Vagina (tissue), 2 donors: ENCODE measurements at regions not wholly inside any gene's neighbourhood (a gene's known extent, or its start where the extent isn't known, plus 50 kb on each side); places are given as distances from the start of the nearest gene placed in this dataset.

Experiments
- DNase-seq, 2 donors: peaks; one replicate each; pipeline ENCODE4 v3.0.0-alpha.2; 2017; ENCODE audit errors: extremely low spot score in 2 of 2
- H3K27ac ChIP-seq: fragments of 200-600 bp; sonication (generic); one replicate; pipeline ENCODE4 v1.5.1; 2019
- H3K27me3 ChIP-seq: fragments of 200-600 bp; sonication (generic); one replicate; pipeline ENCODE4 v1.5.1; 2019
- H3K36me3 ChIP-seq, 2 donors: fragments of 200-600 bp; sonication (generic); one replicate each; pipeline ENCODE4 v1.5.1; 2017 to 2019
- H3K4me1 ChIP-seq: fragments of 200-600 bp; sonication (generic); one replicate; pipeline ENCODE4 v1.5.1; 2019
- H3K4me3 ChIP-seq, 2 donors: fragments of 200-600 bp; sonication (generic); 1 replicate in 1 of 2; 2 replicates in 1 of 2; pipeline ENCODE4 v1.5.1; 2016 to 2019
- H3K9me3 ChIP-seq: fragments of 200-600 bp; sonication (generic); one replicate; pipeline ENCODE4 v1.5.1; 2019
- POLR2A ChIP-seq, 2 donors: fragments of 450-650 bp; IDR thresholded peaks; one replicate each; pipeline ENCODE4 v1.6.1; 2017; ENCODE audit warnings: antibody characterized with exemption in 2 of 2, mild to moderate bottlenecking in 2 of 2, moderate library complexity in 2 of 2
- POLR2AphosphoS5 ChIP-seq, 2 donors: sonication (generic); formaldehyde crosslinking; IDR thresholded peaks; one replicate each; pipeline ENCODE4 v1.9.0; 2017; ENCODE audit warnings: antibody characterized with exemption in 2 of 2, mild to moderate bottlenecking in 2 of 2, low read depth in 1 of 2; ENCODE audit not compliant: insufficient read depth in 1 of 2
- intact Hi-C: fragments of 100-400 bp; cut with DNase I; formaldehyde crosslinking; loops from one replicate; pipeline ENCODE4 v1.15.1; 2023
- TF ChIP-seq, protein P1 (sequence below), 3 experiments: fragments of 450-650 bp in 2 of 3; fragments of 200-600 bp in 1 of 3; sonication (generic) in 1 of 3; IDR thresholded peaks; one replicate each; pipeline ENCODE4 v1.5.1; 2017 to 2019; ENCODE audit warnings: antibody characterized with exemption in 3 of 3, mild to moderate bottlenecking in 2 of 3, moderate library complexity in 2 of 3

DNA sequence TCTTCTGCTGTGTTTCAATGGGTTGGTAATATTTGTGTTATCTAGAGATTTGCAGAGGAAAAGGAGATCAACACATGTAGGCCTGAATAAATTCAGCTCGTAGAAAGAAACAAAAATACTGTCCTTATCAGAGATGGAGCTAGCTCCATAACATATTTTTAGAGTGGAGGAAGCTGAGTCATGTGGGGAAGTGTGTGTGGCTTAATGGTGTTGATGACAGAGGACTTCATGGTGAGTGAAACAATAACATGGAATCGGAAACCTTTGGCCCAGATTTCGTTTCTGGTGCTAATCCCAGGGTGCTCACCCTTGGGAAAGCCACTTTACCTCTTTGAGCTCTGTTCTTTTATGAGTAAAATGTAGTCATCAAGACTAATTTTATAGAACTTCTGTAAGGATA lies 825.0 kb downstream of the TLR4 start:
- Histone ChIP-seq H3K36me3 (no peaks in the 10 kb centered on the region), H3K4me3 (no peak overlapping the region), H3K9me3 (no peaks in the 10 kb centered on the region), H3K4me1 (no peaks in the 10 kb centered on the region), H3K27me3 (no peaks in the 10 kb centered on the region), H3K27ac (no peak overlapping the region)
- DNase-seq, result no peak
- TF ChIP-seq POLR2AphosphoS5 (IDR thresholded peaks at IDR 0.05; ENCODE audit: insufficient read depth in 1 of 2, low read depth in 1 of 2) (no peak), POLR2A (IDR thresholded peaks at IDR 0.05) (no peak)
- TF ChIP-seq, protein P1, sequence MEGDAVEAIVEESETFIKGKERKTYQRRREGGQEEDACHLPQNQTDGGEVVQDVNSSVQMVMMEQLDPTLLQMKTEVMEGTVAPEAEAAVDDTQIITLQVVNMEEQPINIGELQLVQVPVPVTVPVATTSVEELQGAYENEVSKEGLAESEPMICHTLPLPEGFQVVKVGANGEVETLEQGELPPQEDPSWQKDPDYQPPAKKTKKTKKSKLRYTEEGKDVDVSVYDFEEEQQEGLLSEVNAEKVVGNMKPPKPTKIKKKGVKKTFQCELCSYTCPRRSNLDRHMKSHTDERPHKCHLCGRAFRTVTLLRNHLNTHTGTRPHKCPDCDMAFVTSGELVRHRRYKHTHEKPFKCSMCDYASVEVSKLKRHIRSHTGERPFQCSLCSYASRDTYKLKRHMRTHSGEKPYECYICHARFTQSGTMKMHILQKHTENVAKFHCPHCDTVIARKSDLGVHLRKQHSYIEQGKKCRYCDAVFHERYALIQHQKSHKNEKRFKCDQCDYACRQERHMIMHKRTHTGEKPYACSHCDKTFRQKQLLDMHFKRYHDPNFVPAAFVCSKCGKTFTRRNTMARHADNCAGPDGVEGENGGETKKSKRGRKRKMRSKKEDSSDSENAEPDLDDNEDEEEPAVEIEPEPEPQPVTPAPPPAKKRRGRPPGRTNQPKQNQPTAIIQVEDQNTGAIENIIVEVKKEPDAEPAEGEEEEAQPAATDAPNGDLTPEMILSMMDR (IDR thresholded peaks at IDR 0.05), result no peak
- intact Hi-C loops, result no loop called here

DNA sequence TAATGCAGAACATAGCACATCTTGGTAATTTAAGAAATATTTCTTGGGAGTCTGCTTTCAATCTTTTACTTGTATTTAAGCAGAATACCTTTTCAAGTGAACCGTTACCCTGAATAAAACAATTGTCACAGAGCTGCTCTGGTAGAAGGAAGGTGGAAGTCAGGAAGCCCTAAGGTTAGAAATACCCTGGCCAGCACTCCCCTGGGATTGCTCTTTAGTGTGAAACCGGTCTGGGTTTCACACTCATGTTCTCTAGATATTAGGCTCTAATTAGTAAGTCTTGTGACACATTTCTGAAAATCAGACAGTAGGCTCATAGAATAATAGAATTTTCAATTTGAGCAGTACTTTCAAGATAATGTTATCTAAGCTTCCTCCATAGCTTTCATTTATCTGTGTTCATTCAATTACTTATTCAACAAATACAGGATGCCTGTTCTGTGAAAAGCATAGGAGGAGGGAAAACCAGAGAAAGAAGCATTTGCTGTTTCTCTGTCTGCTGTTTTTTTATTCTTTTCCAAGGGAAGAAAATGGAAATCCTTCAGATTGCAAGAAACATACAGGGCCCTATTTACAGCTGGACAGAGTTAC lies 825.5 kb downstream of the TLR4 start:
- Histone ChIP-seq H3K9me3 (no peaks in the 10 kb centered on the region), H3K27me3 (no peaks in the 10 kb centered on the region), H3K27ac (no peak overlapping the region), H3K4me1 (no peaks in the 10 kb centered on the region), H3K36me3 (no peaks in the 10 kb centered on the region), H3K4me3 (no peak overlapping the region)
- intact Hi-C loops, result no loop called here
- no peak for DNase-seq
- TF ChIP-seq, protein P1 (IDR thresholded peaks at IDR 0.05), result no peak
- TF ChIP-seq POLR2A (IDR thresholded peaks at IDR 0.05) (no peak), POLR2AphosphoS5 (IDR thresholded peaks at IDR 0.05; ENCODE audit: insufficient read depth in 1 of 2, low read depth in 1 of 2) (no peak)

DNA sequence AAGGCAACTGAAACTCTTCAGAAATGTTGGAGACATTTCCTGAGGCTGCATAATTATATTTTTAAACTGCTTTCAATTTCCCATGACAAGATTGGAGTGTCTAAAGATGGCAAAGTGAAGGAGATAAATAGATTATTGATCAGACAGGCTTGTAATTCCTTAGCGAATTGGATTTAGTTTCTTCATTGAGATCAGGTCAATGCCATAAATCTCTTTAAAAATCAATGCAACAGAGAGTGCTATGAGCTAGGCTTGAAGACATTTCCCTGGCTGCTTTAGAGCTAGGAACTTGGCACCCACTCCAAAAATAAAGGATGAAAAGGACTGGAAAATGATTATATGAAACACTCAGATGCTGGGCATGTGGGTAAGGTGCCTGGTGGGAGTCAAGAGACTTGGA lies 828.4 kb downstream of the TLR4 start:
- intact Hi-C loops, result no loop called here

DNA sequence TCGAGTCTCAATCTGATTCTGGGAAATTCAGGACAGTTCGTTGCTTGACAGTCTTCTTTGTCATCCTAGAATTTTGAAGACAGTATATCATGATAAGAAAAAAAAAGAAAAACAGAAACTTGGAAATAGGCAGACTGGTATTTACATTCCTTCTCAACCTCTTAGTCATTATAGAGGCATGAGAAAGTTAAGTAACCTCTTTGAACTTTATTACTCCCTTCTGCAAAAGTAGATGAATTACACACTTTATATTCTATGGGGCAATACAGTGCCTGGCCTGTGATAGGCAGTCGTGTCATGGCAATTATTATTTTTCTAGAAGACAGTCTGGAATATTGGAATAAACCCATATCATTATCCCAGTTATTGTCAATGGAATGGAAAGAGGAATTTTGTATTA lies 828.9 kb downstream of the TLR4 start:
- no peaks in the 10 kb centered on the region for H3K9me3 ChIP-seq
- no peak overlapping the region for H3K27ac ChIP-seq
- no peaks in the 10 kb centered on the region for H3K27me3 ChIP-seq
- H3K36me3 ChIP-seq, result no peaks in the 10 kb centered on the region
- intact Hi-C loops, result no loop called here
- TF ChIP-seq POLR2A (IDR thresholded peaks at IDR 0.05), result no peak
- TF ChIP-seq, protein P1 (IDR thresholded peaks at IDR 0.05), result no peak
- TF ChIP-seq POLR2AphosphoS5 (IDR thresholded peaks at IDR 0.05; ENCODE audit: insufficient read depth in 1 of 2, low read depth in 1 of 2), result no peak
- H3K4me1 ChIP-seq, result no peaks in the 10 kb centered on the region
- no peak overlapping the region for H3K4me3 ChIP-seq
- DNase-seq, result no peak

More for the DNA sequence above, 828.4 kb downstream of the TLR4 start:
- H3K4me1 ChIP-seq, result no peaks in the 10 kb centered on the region
- no peak overlapping the region for H3K4me3 ChIP-seq
- no peak for DNase-seq
- H3K27me3 ChIP-seq, result no peaks in the 10 kb centered on the region
- TF ChIP-seq POLR2AphosphoS5 (IDR thresholded peaks at IDR 0.05; ENCODE audit: insufficient read depth in 1 of 2, low read depth in 1 of 2), result no peak
- no peak for TF ChIP-seq POLR2A (IDR thresholded peaks at IDR 0.05)
- TF ChIP-seq, protein P1 (IDR thresholded peaks at IDR 0.05), result no peak
- no peaks in the 10 kb centered on the region for H3K9me3 ChIP-seq
- H3K36me3 ChIP-seq, result no peaks in the 10 kb centered on the region
- no peak overlapping the region for H3K27ac ChIP-seq

DNA sequence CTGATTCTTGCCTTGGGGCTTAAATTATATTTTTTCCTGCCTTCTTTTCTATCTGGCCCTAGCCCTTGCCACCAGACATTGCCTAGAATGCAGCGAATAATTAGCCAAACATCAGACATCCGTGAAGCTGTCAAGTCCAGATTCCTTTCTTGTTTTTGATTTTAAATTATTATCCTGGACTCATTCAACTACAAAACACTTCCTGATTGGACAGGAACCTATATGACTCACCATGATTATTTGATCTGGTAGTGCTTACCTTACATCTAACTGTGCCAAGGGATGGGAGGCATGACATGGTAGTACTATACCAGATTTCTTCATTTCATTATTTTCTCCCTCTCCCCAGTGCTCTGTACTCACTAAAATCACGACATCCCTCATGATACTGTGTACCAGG lies 829.6 kb downstream of the TLR4 start:
- Histone ChIP-seq H3K4me3 (no peak overlapping the region), H3K4me1 (no peaks in the 10 kb centered on the region), H3K9me3 (no peaks in the 10 kb centered on the region), H3K36me3 (no peaks in the 10 kb centered on the region), H3K27ac (no peak overlapping the region), H3K27me3 (no peaks in the 10 kb centered on the region)
- TF ChIP-seq POLR2A (IDR thresholded peaks at IDR 0.05) (no peak), POLR2AphosphoS5 (IDR thresholded peaks at IDR 0.05; ENCODE audit: insufficient read depth in 1 of 2, low read depth in 1 of 2) (no peak)
- TF ChIP-seq, protein P1 (IDR thresholded peaks at IDR 0.05), result no peak
- no peak for DNase-seq
- intact Hi-C loops, result no loop called here
